ENCODE measurements at regions not wholly inside any gene's neighbourhood (a gene's known extent, or its start where the extent isn't known, plus 50 kb on each side); places are given as distances from the start of the nearest gene placed in this dataset.

- TF ChIP-seq AFF4 (CRISPR knock-in tag; IDR thresholded peaks at IDR 0.05) (no peak), NCOA2 (CRISPR knock-in tag; IDR thresholded peaks at IDR 0.05) (no peak), ZNF430 (CRISPR knock-in tag; IDR thresholded peaks at IDR 0.05) (no peak), MBNL3 (CRISPR knock-in tag; conservative IDR thresholded peaks at IDR 0.05) (no peak), POLR2A (IDR thresholded peaks at IDR 0.05; ENCODE audit: insufficient read depth in 1 of 2, low read depth in 2 of 2, low read length in 2 of 2) (no peak)
Measured at GRCh38 chr20:43389211-43389610, 68.5 kb upstream of the SRSF6 start (continued).

GRCh38 chr20:43388268-43389002 is 69.3 kb upstream of the SRSF6 start:
- WGBS (ENCODE audit: low lambda C conversion rate): 29% methylated on average over 14 of the region's 14 CpGs
- no peak overlapping the region for H3K4me3 ChIP-seq (replicated peaks in 1 of 3; ENCODE audit: insufficient read depth in 1 of 3, low read depth in 2 of 3, low read length in 3 of 3)
- no peaks in the 10 kb centered on the region for H3K79me2 ChIP-seq (ENCODE audit: insufficient read depth, low read length)
- H3K9me3 ChIP-seq (ENCODE audit: low read length): no peaks in the 10 kb centered on the region
- no peak overlapping the region for H3K27ac ChIP-seq (ENCODE audit: extremely low read length, insufficient read depth, low read length)
- ATAC-seq (no peak), FAIRE-seq (no peak), DNase-seq (ENCODE audit: low spot score) (no peak)
- no peak overlapping the region for H2AFZ ChIP-seq (ENCODE audit: low read length)
- in situ Hi-C loops (cut with HindIII; ENCODE audit: extremely low pct_ligation_motif_present, low pct_unique_long_range_greater_than_20kb): no loop called here
- POLR2A ChIA-PET: interaction anchor here (0.6 kb wide), 1 partner anchor 635 kb away, joined by 3 read pairs; no protein-coding TSS in a partner anchor
- CTCF ChIA-PET (ENCODE audit: low intra/inter-chr PET ratio, low total read pairs): no interaction called here
- H3K4me1 ChIP-seq (ENCODE audit: insufficient read depth, low read length): no peaks in the 10 kb centered on the region
- no peaks in the 10 kb centered on the region for H3K36me3 ChIP-seq (replicated peaks in 1 of 2; ENCODE audit: control insufficient read depth in 1 of 2, insufficient read depth in 2 of 2, low read length in 2 of 2)
- no TSS peak for BruUV-seq (replicated peaks)
- no peak overlapping the region for H3K9ac ChIP-seq (ENCODE audit: insufficient read depth, low read depth, low read length)
- peaks cover 3 to 16% of the 10 kb centered on the region in 2 experiments; a peak in 4 of 5 replicates for H3K27me3 ChIP-seq (ENCODE audit: control insufficient read depth in 1 of 2, insufficient read depth in 2 of 2, low read length in 2 of 2)
- intact Hi-C loops (cut with micrococcal nuclease; ENCODE audit: unreplicated experiment): no loop called here
- TF ChIP-seq ZNF678 (CRISPR knock-in tag; IDR thresholded peaks at IDR 0.05) (no peak), NFATC3 (CRISPR knock-in tag; IDR thresholded peaks at IDR 0.05) (no peak), ZNF781 (CRISPR knock-in tag; IDR thresholded peaks at IDR 0.05; ENCODE audit: borderline replicate concordance, not compliant biosample characterization) (no peak), ZSCAN12 (CRISPR knock-in tag; IDR thresholded peaks at IDR 0.05) (no peak), ZNF792 (CRISPR knock-in tag; IDR thresholded peaks at IDR 0.05) (no peak), LCORL (IDR thresholded peaks at IDR 0.05) (no peak), LCORL (CRISPR knock-in tag; IDR thresholded peaks at IDR 0.05) (no peak), ZNF234 (CRISPR knock-in tag; conservative IDR thresholded peaks at IDR 0.05) (no peak), PRDM15 (CRISPR knock-in tag; IDR thresholded peaks at IDR 0.05) (no peak), ZNF746 (CRISPR knock-in tag; IDR thresholded peaks at IDR 0.05) (no peak), SMAD1 (CRISPR knock-in tag; IDR thresholded peaks at IDR 0.05; ENCODE audit: borderline replicate concordance, low read depth) (no peak)
- no peak overlapping the region for H3K4me2 ChIP-seq (ENCODE audit: low read depth, low read length)
- H4K20me1 ChIP-seq (ENCODE audit: insufficient read depth, low read length): no peaks in the 10 kb centered on the region

Measured in HepG2 (cell line).